Esophagus squamous epithelium (tissue), 4 donors: ENCODE measurements at regions not wholly inside any gene's neighbourhood (a gene's known extent, or its start where the extent isn't known, plus 50 kb on each side); places are given as distances from the start of the nearest gene placed in this dataset.

Experiments
- CTCF ChIP-seq, 6 experiments: fragments of 450-650 bp in 4 of 6; fragments of 200-600 bp in 2 of 6; sonication (generic) in 2 of 6; IDR thresholded peaks; one replicate each; pipeline ENCODE4 v1.5.1; 2016 to 2019; ENCODE audit warnings: antibody characterized with exemption in 6 of 6, mild to moderate bottlenecking in 4 of 6, moderate library complexity in 4 of 6
- POLR2A ChIP-seq, 4 donors: fragments of 450-650 bp; IDR thresholded peaks; one replicate each; pipeline ENCODE4 v1.6.1; 2017; ENCODE audit warnings: antibody characterized with exemption in 4 of 4, mild to moderate bottlenecking in 4 of 4, moderate library complexity in 3 of 4

DNA sequence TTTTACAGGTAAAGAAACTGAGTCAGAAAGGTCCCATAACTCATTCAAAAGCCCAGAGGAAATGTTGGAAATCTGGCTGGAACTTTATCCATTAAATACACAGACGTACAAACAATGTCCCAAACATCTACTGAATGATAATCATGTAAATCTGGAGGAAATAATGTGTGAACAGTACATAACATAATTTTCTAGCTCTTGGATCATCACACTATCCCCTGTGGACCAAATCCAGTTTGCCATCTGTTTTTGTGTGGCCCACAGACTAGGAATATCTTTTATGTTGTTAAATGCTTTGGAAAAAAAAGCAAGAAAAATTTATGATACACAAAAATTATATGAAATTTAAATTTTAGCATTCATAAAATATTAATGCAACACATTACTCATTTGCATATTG is 389.9 kb upstream of the SOX9 start:
- no peak for TF ChIP-seq CTCF (IDR thresholded peaks at IDR 0.05)
- TF ChIP-seq POLR2A (IDR thresholded peaks at IDR 0.05), result no peak
